Activated naive CD8-positive, alpha-beta T cell treated with anti-CD3 and anti-CD28 coated beads, Interleukin-2, amount 10 ng/mL, durations not matched to agents 7 days and 5 days (primary cell): ENCODE measurements at regions not wholly inside any gene's neighbourhood (a gene's known extent, or its start where the extent isn't known, plus 50 kb on each side); places are given as distances from the start of the nearest gene placed in this dataset.
"Not testable (repeated sequence)": the region's sequence is repeated elsewhere in the genome, so short reads cannot be mapped to it uniquely, and the experiment has no call there.

Source experiments
- ATAC-seq: fragments of 150-1000 bp; cut with Tn5 transposase; one replicate; pipeline ENCODE4 v1.10.0; 2021; ENCODE audit warnings: low read depth, moderate library complexity
- POLR2A ChIA-PET: fragments of 350-600 bp; sonication (Branson Sonifier 250); formaldehyde crosslinking; loops from one replicate; lab custom pipeline; 2021; ENCODE audit warnings: antibody characterized with exemption; lab: Charles Lee
- DNase-seq: peaks from one replicate; pipeline ENCODE4 v3.0.0; 2021
- H3K27ac Mint-ChIP-seq: one replicate; pipeline ENCODE4 v1.8.0; 2022; ENCODE audit warnings: mild to moderate bottlenecking, mixed read lengths
- H3K27me3 Mint-ChIP-seq: one replicate; pipeline ENCODE4 v1.8.0; 2022; ENCODE audit warnings: mild to moderate bottlenecking, moderate library complexity, mixed read lengths
- H3K36me3 Mint-ChIP-seq: one replicate; pipeline ENCODE4 v1.8.0; 2021; ENCODE audit warnings: mild to moderate bottlenecking, mixed read lengths
- H3K4me1 Mint-ChIP-seq: one replicate; pipeline ENCODE4 v1.8.0; 2021; ENCODE audit warnings: mixed read lengths
- H3K4me3 Mint-ChIP-seq: one replicate; pipeline ENCODE4 v1.8.0; 2022; ENCODE audit warnings: mild to moderate bottlenecking, moderate library complexity, mixed read lengths
- H3K9me3 Mint-ChIP-seq: one replicate; pipeline ENCODE4 v1.8.0; 2021; ENCODE audit warnings: mixed read lengths

DNA sequence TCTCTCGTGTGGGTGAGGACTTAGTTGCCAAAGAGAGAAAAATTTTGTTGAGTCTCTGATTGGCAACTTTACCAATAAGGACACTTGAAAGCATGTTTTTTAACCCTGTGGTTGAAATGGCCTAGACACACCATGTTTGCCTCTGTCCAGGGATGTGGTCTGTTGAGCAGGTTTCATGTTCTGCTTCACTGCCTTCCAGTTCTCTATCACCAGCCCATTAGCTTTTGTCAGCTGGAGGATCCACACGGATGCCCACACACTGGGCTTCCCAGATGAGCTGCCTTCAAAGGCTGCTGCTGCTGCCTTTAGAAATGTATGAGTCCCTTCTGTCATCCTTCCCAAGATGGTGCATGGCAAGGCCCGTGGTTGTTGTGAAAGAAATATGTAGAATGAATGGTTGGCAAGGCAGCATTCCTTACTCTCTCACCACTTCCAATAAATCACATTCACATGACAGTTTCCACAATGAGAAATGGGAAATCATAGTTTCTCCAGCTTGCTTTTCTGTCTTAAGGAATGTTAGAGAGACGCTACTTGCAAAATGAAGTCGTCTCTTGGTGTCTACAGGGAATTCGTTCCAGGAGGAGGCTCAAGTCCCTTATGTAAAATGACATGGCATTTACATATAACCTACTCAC is 108.2 kb upstream of the SLC35F3 start:
- H3K9me3 Mint-ChIP-seq: no peaks in the 10 kb centered on the region
- POLR2A ChIA-PET: no interaction called here
- DNase-seq (no peak), ATAC-seq (no peak)
- H3K36me3 Mint-ChIP-seq: no peaks in the 10 kb centered on the region
- H3K27ac Mint-ChIP-seq: no peak overlapping the region
- no peak overlapping the region for H3K4me3 Mint-ChIP-seq
- H3K27me3 Mint-ChIP-seq: no peaks in the 10 kb centered on the region
- no peaks in the 10 kb centered on the region for H3K4me1 Mint-ChIP-seq

DNA sequence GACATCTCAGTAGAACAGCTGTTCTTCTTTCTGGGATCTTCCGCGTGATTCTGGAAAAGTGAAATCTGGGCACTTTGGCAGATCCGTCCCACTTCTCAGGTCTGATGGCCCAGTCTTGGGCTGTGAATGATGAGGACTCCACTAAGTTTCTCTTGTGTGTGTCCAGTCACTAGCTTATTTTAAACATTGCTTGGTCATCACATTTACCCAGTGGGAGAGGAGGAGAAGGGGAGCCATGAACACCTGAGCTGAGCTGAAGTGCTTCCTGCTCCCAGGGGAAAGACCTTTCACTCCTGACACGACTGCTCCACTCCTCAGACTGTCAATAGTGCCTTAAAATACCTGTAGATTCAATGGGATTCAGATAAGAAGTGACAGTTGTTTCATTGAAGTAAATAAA is 101.9 kb upstream of the SLC35F3 start:
- Mint-ChIP-seq H3K36me3 (no peaks in the 10 kb centered on the region), H3K4me1 (no peaks in the 10 kb centered on the region), H3K27me3 (peaks cover 3% of the 10 kb centered on the region), H3K4me3 (no peak overlapping the region), H3K9me3 (no peaks in the 10 kb centered on the region), H3K27ac (no peak overlapping the region)
- DNase-seq (no peak), ATAC-seq (no peak)
- POLR2A ChIA-PET: no interaction called here

- H3K4me3 Mint-ChIP-seq: no peak overlapping the region
These were observed 98.7 kb upstream of the SLC35F3 start for GRCh38 chr1:233805786-233806185.

DNA sequence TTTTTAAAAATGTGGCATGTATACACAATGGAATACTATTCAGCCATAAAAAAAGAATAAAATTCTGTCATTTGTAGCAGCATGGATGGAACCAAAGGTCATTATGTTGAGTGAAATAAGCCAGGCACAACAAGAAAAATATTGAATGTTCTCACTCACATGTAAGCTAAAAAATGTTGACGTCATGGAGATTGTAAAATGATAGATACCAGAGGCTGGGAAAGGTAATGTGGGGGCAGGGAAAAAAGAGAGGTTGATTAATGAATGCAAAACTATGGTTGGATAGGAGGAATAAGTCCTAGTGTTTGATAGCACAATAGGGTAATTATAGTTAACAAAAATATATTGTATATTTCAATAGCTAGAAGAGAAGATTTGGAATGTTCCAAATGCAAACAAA is 89.1 kb upstream of the SLC35F3 start:
- Mint-ChIP-seq H3K4me3 (no peak overlapping the region), H3K4me1 (peaks cover 2% of the 10 kb centered on the region), H3K27ac (no peak overlapping the region), H3K9me3 (no peaks in the 10 kb centered on the region), H3K36me3 (no peaks in the 10 kb centered on the region), H3K27me3 (peaks cover 2% of the 10 kb centered on the region)
- POLR2A ChIA-PET: no interaction called here
- DNase-seq (no peak), ATAC-seq (no peak)

More at GRCh38 chr1:233805786-233806185, 98.7 kb upstream of the SLC35F3 start:
- POLR2A ChIA-PET: no interaction called here
- peaks cover 3% of the 10 kb centered on the region for H3K27me3 Mint-ChIP-seq
- DNase-seq (no peak), ATAC-seq (no peak)
- H3K9me3 Mint-ChIP-seq: no peaks in the 10 kb centered on the region
- H3K4me1 Mint-ChIP-seq: no peaks in the 10 kb centered on the region
- H3K27ac Mint-ChIP-seq: no peak overlapping the region
- no peaks in the 10 kb centered on the region for H3K36me3 Mint-ChIP-seq

DNA sequence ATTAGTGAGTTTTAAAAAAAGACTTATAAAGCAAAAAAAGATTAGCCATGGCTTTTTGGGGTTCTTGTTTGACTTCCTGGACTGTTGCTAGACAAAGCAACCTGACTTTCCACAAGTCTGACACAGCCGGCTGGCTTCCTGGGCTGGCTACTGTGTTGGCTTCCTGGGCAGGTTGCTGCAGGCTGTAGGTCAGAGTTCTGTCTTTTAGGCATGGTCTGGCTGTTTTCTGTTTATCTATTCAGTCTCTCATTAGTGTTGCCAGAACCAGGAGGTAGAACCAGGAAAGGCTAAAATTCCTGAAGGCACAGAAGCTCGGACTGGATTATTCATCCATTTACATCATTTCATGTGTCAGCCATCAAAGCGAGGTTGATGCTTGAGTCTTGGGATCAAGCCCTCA is 88.6 kb upstream of the SLC35F3 start:
- POLR2A ChIA-PET: no interaction called here
- ATAC-seq (no peak), DNase-seq (no peak)
- no peaks in the 10 kb centered on the region for H3K9me3 Mint-ChIP-seq
- peaks cover 2% of the 10 kb centered on the region for H3K4me1 Mint-ChIP-seq
- no peak overlapping the region for H3K4me3 Mint-ChIP-seq
- peaks cover 2% of the 10 kb centered on the region for H3K27me3 Mint-ChIP-seq
- H3K36me3 Mint-ChIP-seq: no peaks in the 10 kb centered on the region
- H3K27ac Mint-ChIP-seq: no peak overlapping the region

- peaks cover 2% of the 10 kb centered on the region for H3K27me3 Mint-ChIP-seq
- no peaks in the 10 kb centered on the region for H3K36me3 Mint-ChIP-seq
- no peak overlapping the region for H3K4me3 Mint-ChIP-seq
- H3K9me3 Mint-ChIP-seq: no peaks in the 10 kb centered on the region
- no peak overlapping the region for H3K27ac Mint-ChIP-seq
- H3K4me1 Mint-ChIP-seq: peaks cover 2% of the 10 kb centered on the region
- ATAC-seq (no peak), DNase-seq (no peak)
- POLR2A ChIA-PET: no interaction called here
These were observed 88.1 kb upstream of the SLC35F3 start for GRCh38 chr1:233816348-233816747.

- Mint-ChIP-seq H3K27me3 (peaks cover 2% of the 10 kb centered on the region), H3K27ac (no peak overlapping the region), H3K9me3 (no peaks in the 10 kb centered on the region), H3K36me3 (no peaks in the 10 kb centered on the region), H3K4me1 (no peaks in the 10 kb centered on the region), H3K4me3 (no peak overlapping the region)
- DNase-seq (no peak), ATAC-seq (no peak)
- POLR2A ChIA-PET: no interaction called here
These were observed 85.4 kb upstream of the SLC35F3 start for GRCh38 chr1:233819042-233819441.

DNA sequence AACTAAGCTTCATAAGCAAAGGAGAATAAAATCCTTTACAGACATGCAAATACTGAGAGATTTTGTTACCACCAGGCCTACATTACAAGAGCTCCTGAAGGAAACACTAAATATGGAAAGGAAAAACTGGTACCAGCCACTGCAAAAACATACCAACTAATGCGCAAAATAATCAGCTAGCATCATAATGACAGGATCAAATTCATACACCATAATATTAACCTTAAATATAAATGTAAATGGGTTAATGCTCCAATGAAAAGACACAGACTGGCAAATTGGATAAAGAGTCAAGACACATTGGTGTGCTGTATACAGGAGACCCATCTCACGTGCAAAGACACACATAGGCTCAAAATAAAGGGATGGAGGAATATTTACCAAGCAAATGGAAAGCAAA is 80.3 kb upstream of the SLC35F3 start:
- H3K4me3 Mint-ChIP-seq, POLR2A ChIA-PET, H3K36me3 Mint-ChIP-seq, H3K27me3 Mint-ChIP-seq, H3K27ac Mint-ChIP-seq, H3K9me3 Mint-ChIP-seq, H3K4me1 Mint-ChIP-seq, ATAC-seq, DNase-seq: not testable (repeated sequence)

- H3K9me3 Mint-ChIP-seq: not testable (repeated sequence)
These were observed 76.5 kb upstream of the SLC35F3 start for GRCh38 chr1:233827937-233828336.

GRCh38 chr1:233828480-233828879 is 76.0 kb upstream of the SLC35F3 start:
- ATAC-seq (no peak), DNase-seq (no peak)
- Mint-ChIP-seq H3K4me3 (no peak overlapping the region), H3K27ac (no peak overlapping the region), H3K4me1 (no peaks in the 10 kb centered on the region), H3K36me3 (no peaks in the 10 kb centered on the region), H3K9me3 (peaks cover 8% of the 10 kb centered on the region), H3K27me3 (no peaks in the 10 kb centered on the region)
- POLR2A ChIA-PET: no interaction called here

More at GRCh38 chr1:233827937-233828336, 76.5 kb upstream of the SLC35F3 start:
- H3K27ac Mint-ChIP-seq, H3K4me3 Mint-ChIP-seq, H3K4me1 Mint-ChIP-seq, H3K36me3 Mint-ChIP-seq, ATAC-seq, DNase-seq, H3K27me3 Mint-ChIP-seq, POLR2A ChIA-PET: not testable (repeated sequence)

- no peak for DNase-seq
- Mint-ChIP-seq H3K36me3 (no peaks in the 10 kb centered on the region), H3K4me1 (no peaks in the 10 kb centered on the region), H3K9me3 (peaks cover 3% of the 10 kb centered on the region), H3K27me3 (no peaks in the 10 kb centered on the region), H3K4me3 (no peak overlapping the region), H3K27ac (no peak overlapping the region)
- POLR2A ChIA-PET: no interaction called here
- ATAC-seq: no peak
These were observed 69.9 kb upstream of the SLC35F3 start for GRCh38 chr1:233834609-233835008.

DNA sequence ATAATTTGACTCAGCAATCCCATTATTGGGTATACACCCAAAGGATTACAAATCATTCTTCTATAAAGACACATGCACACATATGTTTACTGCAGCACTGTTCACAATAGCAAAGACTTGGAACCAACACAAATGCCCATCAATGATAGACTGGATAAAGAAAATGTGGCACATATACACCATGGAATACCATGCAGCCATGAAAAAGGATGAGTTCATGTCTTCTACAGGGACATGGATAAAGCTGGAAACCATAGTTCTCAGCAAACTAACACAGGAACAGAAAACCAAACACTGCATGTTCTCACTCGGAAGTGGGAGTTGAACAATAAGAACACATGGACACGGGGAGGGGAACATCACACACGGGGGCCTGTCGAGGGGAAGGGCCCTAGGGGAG is 66.3 kb upstream of the SLC35F3 start:
- H3K27me3 Mint-ChIP-seq, POLR2A ChIA-PET, DNase-seq, H3K36me3 Mint-ChIP-seq, H3K9me3 Mint-ChIP-seq, ATAC-seq, H3K27ac Mint-ChIP-seq, H3K4me1 Mint-ChIP-seq, H3K4me3 Mint-ChIP-seq: not testable (repeated sequence)

DNA sequence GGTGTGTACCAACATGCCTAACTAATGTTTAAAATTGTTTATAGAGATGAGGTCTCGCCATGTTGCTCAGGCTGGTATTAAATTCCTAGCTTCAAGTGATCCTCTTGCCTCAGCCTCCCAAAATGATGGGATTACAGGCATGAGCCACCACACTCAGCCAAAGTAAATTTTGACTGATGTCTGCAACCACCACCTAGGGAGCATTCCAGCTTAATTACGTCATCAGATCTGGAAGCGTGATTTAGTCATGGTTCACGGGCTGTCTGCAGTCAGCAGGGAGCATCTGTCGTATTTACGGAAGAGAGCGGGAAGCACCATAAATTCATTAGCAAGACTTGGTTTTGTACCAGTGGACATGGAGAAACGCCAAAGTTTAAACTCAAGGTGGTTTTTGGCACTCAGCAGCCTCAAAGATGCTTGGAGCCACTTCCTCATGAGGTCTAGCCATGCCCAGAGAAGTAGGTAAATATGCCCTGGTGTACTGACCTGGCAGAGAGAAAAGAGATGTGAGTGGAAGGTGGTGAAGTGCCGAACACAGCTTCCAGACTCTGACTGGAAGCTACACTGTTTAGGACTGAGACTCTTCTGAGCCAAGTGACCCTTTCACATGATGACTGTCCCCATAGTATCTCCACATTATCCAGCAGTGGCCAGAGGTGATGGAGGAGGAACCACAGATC is 60.8 kb upstream of the SLC35F3 start:
- no peak for ATAC-seq
- POLR2A ChIA-PET: no interaction called here
- H3K9me3 Mint-ChIP-seq: no peaks in the 10 kb centered on the region
- no peak overlapping the region for H3K27ac Mint-ChIP-seq
- H3K4me3 Mint-ChIP-seq: no peak overlapping the region
- no peaks in the 10 kb centered on the region for H3K36me3 Mint-ChIP-seq
- no peaks in the 10 kb centered on the region for H3K4me1 Mint-ChIP-seq
- no peaks in the 10 kb centered on the region for H3K27me3 Mint-ChIP-seq
- no peak for DNase-seq

DNA sequence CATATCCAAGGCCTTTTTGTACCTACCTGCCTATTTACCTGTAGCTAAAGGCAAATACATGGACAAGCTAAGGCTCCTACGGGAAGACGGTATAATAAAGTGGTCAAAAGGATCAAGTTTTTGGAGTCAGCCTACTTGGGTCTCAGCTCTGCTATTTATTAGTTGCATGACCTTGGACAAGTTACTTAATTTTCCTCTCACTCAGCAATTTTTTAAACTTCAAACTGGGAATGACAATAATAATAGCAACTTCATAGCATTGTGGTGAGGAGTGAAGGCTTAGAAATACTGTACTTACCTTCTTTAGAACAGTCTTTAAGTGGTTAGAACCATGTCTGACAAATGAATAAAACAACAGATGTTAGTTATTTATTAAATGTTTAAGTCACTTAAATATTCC is 60.2 kb upstream of the SLC35F3 start:
- no peaks in the 10 kb centered on the region for H3K9me3 Mint-ChIP-seq
- H3K36me3 Mint-ChIP-seq: no peaks in the 10 kb centered on the region
- ATAC-seq: no peak
- H3K4me1 Mint-ChIP-seq: no peaks in the 10 kb centered on the region
- DNase-seq: no peak
- POLR2A ChIA-PET: no interaction called here
- no peaks in the 10 kb centered on the region for H3K27me3 Mint-ChIP-seq
- H3K4me3 Mint-ChIP-seq: no peak overlapping the region
- no peak overlapping the region for H3K27ac Mint-ChIP-seq
